ENCODE measurements at regions not wholly inside any gene's neighbourhood (a gene's known extent, or its start where the extent isn't known, plus 50 kb on each side); places are given as distances from the start of the nearest gene placed in this dataset.

DNA sequence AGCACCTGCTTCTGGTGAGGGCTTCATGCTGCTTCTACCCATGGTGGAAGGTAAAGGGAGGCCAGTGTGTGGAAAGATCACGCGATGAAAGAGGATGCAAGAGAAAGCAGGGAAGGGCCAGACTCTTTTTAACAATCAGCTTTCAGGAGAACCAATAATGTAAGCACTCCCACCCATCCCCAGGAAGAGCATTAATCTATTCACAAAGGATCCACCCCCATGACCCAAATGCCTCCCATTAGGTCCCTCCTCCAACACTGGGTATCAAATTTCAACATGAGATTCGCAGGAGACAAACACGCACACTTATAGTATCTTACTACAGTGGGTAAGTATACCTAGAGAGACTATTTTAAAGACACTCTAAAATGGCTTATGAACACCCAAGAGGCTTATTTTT, 80.5 kb upstream of the TMCC3 start:
- Histone ChIP-seq H3K9me3 (ENCODE audit: control insufficient read depth, insufficient read depth, low read length) (peaks cover 7% of the 10 kb centered on the region; the same call in 1 of the 2 replicates), H3K9ac (ENCODE audit: low read depth, low read length) (no peak overlapping the region), H3K36me3 (ENCODE audit: insufficient read depth, low read length) (no peaks in the 10 kb centered on the region), H3K4me1 (ENCODE audit: insufficient read depth, low read length) (no peaks in the 10 kb centered on the region)

DNA sequence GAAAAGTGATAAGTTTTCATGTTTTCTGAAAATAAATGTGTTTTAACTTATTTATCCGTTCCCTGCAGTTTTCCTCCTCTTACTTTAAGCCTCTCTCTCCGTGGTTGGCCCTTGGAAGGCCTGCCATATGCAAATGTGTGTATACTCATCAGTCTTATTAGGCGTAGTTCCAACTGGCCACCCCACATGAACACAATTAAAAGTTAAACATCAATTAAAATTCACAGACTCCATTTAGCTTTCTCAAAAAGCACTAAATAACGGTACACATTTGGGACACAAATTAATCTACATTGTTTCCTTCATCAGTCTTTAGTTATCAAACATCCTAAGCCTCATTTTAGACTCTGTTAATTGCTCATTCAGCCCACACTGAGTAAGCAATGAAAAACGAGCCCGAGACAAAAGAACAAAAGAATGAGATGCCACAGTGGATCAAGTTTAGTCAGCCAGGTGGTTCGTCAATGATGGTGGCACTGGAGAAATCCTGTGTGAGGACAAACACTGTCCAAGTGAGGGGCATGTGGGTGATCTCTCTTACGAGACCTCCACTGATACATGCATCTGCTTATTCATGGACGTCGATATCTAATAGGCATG, 76.0 kb upstream of the TMCC3 start:
- H3K4me1 ChIP-seq (ENCODE audit: insufficient read depth, low read length) = no peaks in the 10 kb centered on the region
- H3K9me3 ChIP-seq (ENCODE audit: control insufficient read depth, insufficient read depth, low read length) = peaks cover 7% of the 10 kb centered on the region; the same call in 1 of the 2 replicates
- H3K36me3 ChIP-seq (ENCODE audit: insufficient read depth, low read length) = no peaks in the 10 kb centered on the region
- H3K9ac ChIP-seq (ENCODE audit: low read depth, low read length) = no peak overlapping the region

DNA sequence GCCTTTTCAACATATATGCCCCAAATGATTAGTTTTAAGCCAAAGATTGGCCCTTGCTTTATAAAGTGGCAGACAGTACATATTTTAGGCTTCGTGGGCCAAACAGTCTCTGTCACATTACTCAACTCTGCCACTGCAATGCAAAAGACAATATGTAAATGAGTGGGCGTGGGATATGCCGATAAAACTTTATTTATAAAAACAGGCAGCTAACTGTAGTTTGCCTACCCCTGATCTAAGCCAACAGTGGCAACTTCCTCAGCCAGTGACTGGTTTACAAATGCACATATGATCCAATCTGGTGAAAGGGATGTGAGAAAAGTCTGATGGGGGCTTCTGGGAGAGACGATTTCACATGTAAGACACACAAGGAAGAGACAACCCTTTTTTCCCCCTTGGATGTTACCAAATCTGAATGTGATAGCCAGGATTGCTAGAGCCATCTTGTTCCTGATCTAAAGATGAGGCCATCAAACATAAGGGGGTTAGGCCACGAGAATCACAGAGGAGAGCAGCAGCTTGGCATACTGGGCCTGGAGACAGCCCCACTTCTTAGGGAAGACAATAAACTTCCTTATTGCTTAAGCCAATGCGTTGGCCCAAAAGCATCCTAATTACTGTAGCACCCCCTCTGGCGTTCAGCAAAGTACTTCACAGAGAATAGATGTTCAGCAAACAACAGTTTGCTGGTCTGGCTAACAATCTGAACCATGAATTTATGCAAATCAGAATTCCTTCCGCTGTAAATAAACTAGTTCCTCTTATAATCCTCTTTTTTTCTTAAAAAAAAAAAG, 75.2 kb upstream of the TMCC3 start:
- no peak overlapping the region for H3K9ac ChIP-seq (ENCODE audit: low read depth, low read length)
- H3K4me1 ChIP-seq (ENCODE audit: insufficient read depth, low read length) = no peaks in the 10 kb centered on the region
- H3K36me3 ChIP-seq (ENCODE audit: insufficient read depth, low read length) = no peaks in the 10 kb centered on the region
- H3K9me3 ChIP-seq (ENCODE audit: control insufficient read depth, insufficient read depth, low read length) = peaks cover 7% of the 10 kb centered on the region; the same call in 1 of the 2 replicates

DNA sequence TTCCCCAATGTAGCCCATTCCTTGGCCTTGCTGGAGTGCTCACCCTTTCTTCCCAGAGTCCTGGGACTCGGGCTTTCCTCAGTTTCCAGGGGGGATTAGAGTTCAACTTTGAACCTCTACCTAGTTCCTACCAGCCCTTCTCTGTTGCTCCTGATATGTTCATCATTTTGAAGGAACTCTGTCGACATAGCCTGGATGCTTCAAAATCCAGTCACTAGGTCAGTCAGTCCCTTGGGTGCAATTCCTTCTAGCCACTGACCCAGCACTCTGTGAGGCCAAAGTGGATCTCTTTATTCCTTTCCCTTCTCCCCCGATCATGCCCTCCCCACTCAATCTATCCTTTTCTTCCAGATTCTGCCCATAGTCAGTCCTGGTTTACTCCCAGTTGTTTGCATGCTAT, 72.3 kb upstream of the TMCC3 start:
- H3K36me3 ChIP-seq (ENCODE audit: insufficient read depth, low read length) = no peaks in the 10 kb centered on the region
- 0 out of 2 replicates have a peak, but pooled peaks cover 4% of the 10 kb centered on the region for H3K4me1 ChIP-seq (ENCODE audit: insufficient read depth, low read length)
- no peak overlapping the region for H3K9ac ChIP-seq (ENCODE audit: low read depth, low read length)
- H3K9me3 ChIP-seq (ENCODE audit: control insufficient read depth, insufficient read depth, low read length) = no peaks in the 10 kb centered on the region

DNA sequence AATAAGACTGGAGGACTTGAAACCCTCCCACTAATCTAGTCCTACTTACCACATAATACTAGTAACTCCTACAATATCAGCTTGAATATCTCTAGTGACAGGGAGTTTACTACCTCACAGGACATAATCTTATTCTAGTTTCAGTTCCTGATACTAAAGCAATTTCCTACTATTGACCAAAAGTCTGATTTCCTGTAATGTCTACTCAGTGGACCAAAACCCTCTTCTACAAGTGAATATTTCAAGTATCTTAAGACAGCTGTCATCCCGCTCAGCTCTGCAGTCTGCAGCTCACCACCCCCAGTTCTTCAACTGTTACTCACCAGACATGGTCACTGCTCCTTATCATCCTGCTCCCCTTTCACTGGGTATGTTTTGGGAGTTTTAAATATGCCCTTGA, 70.8 kb upstream of the TMCC3 start:
- Histone ChIP-seq H3K9ac (ENCODE audit: low read depth, low read length) (no peak overlapping the region), H3K36me3 (ENCODE audit: insufficient read depth, low read length) (no peaks in the 10 kb centered on the region), H3K9me3 (ENCODE audit: control insufficient read depth, insufficient read depth, low read length) (no peaks in the 10 kb centered on the region), H3K4me1 (ENCODE audit: insufficient read depth, low read length) (0 out of 2 replicates have a peak, but pooled peaks cover 4% of the 10 kb centered on the region)

DNA sequence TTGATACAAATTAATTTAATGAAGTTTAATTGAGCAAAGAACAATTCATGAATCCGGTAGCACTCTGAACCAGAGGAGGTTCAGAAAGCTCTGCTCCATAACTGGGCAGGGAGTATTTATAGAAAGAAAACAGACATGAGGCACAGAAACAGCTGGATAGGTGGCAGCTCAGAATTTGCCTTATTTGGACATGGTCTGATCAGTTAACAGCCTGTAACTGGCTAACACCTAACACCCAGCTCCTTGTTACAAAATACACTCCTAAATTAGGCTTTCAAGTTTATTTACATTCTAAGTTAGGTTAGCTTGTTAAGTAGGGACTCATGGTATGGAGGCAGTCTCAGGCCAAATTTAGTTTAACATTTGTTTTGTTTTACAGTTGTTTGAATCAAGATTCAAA, 67.8 kb upstream of the TMCC3 start:
- H3K4me1 ChIP-seq (ENCODE audit: insufficient read depth, low read length) = 0 out of 2 replicates have a peak, but pooled peaks cover 4% of the 10 kb centered on the region

DNA sequence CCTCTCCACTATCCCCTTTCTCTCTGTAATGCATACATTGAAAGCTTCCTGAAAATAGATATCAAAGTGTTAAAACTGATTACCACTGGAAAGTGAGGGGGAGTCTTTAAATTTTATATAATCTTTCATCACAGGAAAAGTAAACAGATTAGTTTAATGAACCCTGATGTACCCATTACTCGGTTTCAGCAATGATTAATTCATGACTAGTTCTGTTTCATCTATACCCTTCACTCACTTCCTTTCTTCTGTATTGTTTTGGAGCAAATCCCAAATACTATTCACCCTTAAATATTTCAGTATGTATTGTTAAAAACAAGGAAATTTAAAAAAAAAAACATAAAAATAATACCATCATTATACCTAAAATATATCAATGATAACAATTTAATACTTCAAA, 67.3 kb upstream of the TMCC3 start:
- no peaks in the 10 kb centered on the region for H3K9me3 ChIP-seq (ENCODE audit: control insufficient read depth, insufficient read depth, low read length)
- 0 out of 2 replicates have a peak, but pooled peaks cover 4% of the 10 kb centered on the region for H3K4me1 ChIP-seq (ENCODE audit: insufficient read depth, low read length)
- H3K36me3 ChIP-seq (ENCODE audit: insufficient read depth, low read length) = no peaks in the 10 kb centered on the region

More for the DNA sequence above, 67.8 kb upstream of the TMCC3 start:
- Histone ChIP-seq H3K9me3 (ENCODE audit: control insufficient read depth, insufficient read depth, low read length) (no peaks in the 10 kb centered on the region), H3K36me3 (ENCODE audit: insufficient read depth, low read length) (no peaks in the 10 kb centered on the region), H3K9ac (ENCODE audit: low read depth, low read length) (no peak overlapping the region)

DNA sequence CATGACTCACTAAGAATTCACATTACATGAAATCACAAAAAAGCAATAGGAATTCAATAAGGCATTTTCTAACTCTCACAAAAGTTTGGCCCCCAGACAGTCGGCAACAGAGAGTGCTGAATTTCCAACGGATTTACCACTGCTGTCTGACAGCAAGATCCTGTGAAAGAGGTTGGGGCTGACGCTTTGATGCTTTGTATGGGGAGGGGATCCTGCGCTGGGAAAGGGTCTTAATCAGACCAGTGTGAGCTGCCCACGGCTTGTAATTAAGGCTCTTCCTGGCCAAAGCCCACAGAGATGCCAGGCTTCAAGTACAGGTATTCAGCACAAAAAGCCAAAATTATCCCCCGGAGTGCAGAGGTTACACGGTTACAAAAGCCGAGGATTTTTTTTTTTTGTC, 66.8 kb upstream of the TMCC3 start:
- no peak overlapping the region for H3K9ac ChIP-seq (ENCODE audit: low read depth, low read length)
- no peaks in the 10 kb centered on the region for H3K9me3 ChIP-seq (ENCODE audit: control insufficient read depth, insufficient read depth, low read length)
- 0 out of 2 replicates have a peak, but pooled peaks cover 4% of the 10 kb centered on the region for H3K4me1 ChIP-seq (ENCODE audit: insufficient read depth, low read length)
- H3K36me3 ChIP-seq (ENCODE audit: insufficient read depth, low read length) = no peaks in the 10 kb centered on the region

More for the DNA sequence above, 67.3 kb upstream of the TMCC3 start:
- H3K9ac ChIP-seq (ENCODE audit: low read depth, low read length) = no peak overlapping the region

DNA sequence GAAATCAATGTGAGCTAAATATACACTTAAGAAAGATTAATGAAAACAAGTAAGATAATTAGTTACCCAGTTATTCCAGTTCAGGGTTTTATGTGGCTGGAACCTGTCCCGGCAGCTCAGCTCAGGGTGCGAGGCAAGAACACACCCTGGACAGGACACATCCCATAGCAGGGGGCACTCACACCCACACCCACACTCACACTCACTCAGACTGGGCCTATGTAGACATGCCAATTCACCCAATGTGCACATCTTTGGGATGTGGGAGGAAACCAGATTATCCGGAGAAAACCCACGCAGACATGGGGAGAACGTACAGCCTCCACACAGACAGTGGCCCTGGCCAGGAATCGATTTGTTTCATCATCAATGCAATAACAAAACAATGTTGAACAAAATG, 66.0 kb upstream of the TMCC3 start:
- Histone ChIP-seq H3K9ac (ENCODE audit: low read depth, low read length) (no peak overlapping the region), H3K36me3 (ENCODE audit: insufficient read depth, low read length) (no peaks in the 10 kb centered on the region), H3K9me3 (ENCODE audit: control insufficient read depth, insufficient read depth, low read length) (no peaks in the 10 kb centered on the region), H3K4me1 (ENCODE audit: insufficient read depth, low read length) (0 out of 2 replicates have a peak, but pooled peaks cover 4% of the 10 kb centered on the region)

DNA sequence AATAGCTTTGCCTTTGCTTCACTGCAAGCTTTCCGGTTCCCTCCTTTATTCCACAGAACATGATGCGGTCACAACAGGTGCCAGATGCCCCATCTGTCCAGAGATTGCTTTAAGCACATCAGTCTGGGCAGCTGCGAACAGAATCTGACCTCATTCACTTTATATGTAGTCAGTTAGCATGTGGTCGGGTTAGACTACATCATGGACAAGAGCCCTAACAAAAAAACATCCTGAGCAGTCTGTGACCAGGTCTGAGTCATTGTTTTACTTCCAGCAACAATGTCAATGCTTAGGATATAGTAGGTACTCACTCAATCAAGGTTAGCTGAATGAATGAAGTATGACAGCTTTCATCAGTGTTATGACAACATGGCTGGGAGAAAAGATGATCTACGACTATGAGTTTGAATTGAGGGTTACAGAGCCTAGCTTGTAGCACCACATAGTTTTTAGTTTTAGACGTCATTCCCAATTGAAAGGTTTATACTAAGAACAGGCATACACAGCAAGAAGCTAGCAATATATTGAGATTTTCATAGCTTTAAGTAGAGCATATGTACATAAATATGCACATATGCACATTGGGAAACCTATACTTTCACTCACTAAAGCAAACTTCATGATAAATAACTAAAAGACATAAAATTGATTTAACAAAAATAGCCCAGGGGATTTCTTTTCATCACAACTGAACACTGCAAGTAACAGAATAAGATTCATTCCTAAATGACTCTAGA, 64.2 kb upstream of the TMCC3 start:
- 0 out of 2 replicates have a peak, but pooled peaks cover 4% of the 10 kb centered on the region for H3K4me1 ChIP-seq (ENCODE audit: insufficient read depth, low read length)
- H3K9ac ChIP-seq (ENCODE audit: low read depth, low read length) = no peak overlapping the region
- no peaks in the 10 kb centered on the region for H3K9me3 ChIP-seq (ENCODE audit: control insufficient read depth, insufficient read depth, low read length)
- H3K36me3 ChIP-seq (ENCODE audit: insufficient read depth, low read length) = no peaks in the 10 kb centered on the region

DNA sequence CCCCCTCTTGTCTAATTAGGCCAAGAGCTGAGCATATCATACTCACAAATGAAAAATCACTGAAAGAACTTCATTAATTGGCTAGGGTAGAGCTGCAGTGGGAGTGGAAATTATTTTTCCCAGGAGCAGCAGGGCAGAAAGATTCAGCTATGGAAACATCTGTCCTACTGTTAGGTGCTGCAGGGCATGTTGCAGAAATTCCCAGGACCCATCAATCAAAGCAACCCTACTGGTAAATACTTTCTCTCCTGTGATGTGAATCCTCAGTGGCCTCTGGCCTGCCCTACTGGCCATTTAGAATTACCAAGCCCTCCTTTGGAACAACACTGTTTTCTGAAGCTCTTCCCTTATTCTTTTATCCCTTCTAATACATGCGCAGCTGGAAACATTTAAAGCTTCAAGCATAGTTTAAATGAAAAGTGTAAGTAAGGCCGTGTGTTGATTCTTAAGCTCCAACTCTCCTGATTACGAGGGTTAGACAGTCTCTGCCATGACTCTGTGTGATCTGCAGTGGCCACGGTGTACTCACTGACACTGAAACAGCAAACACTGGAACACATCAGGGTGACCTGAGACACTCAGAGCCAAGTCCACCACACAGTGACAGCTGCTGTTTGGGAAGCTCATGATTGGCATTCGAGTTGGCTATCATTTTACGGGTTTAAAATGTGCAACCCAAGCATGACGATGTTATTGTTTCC, 62.6 kb upstream of the TMCC3 start:
- no peaks in the 10 kb centered on the region for H3K36me3 ChIP-seq (ENCODE audit: insufficient read depth, low read length)
- H3K9me3 ChIP-seq (ENCODE audit: control insufficient read depth, insufficient read depth, low read length) = no peaks in the 10 kb centered on the region
- H3K4me1 ChIP-seq (ENCODE audit: insufficient read depth, low read length) = 0 out of 2 replicates have a peak, but pooled peaks cover under 1% of the 10 kb centered on the region
- no peak overlapping the region for H3K9ac ChIP-seq (ENCODE audit: low read depth, low read length)

DNA sequence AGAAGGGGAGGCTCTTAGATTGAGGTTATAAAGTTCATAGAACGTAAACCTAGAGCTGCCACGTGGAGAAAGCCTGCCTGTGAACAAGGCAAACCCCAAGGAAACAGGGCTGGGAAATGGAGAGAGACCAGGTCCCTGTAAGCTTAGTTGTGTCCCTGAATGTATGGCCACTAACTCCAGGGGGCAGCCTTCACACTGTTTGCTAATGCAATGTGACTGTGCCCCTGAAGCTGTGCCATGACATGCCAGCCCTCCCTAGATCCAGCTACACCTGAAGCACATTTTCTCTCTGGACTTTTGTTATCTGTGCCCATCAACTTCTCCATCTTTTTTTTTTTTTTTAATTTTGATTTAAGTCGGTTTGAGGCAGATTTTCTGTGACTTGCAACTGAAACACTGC, 60.6 kb upstream of the TMCC3 start:
- Histone ChIP-seq H3K36me3 (ENCODE audit: insufficient read depth, low read length) (no peaks in the 10 kb centered on the region), H3K9me3 (ENCODE audit: control insufficient read depth, insufficient read depth, low read length) (no peaks in the 10 kb centered on the region), H3K9ac (ENCODE audit: low read depth, low read length) (no peak overlapping the region), H3K4me1 (ENCODE audit: insufficient read depth, low read length) (no peaks in the 10 kb centered on the region)

DNA sequence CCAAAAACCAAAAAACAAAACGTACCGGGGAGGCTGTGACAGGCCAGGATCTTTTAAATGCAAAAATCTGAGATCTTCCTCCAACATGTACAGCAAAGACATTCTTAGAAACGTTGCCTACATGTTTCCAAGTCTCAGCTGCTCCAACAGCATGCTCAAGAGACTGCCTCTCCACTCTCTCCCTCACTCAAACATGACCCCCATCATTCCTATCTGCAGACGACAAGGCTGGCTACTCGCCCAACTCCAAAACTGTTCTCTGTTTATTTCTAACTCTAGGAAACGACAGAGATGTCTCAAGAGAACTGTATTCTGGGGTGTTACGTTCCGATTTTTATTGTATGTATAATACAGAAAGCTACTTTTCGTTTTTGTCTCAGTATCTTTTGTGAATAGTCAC, 57.5 kb upstream of the TMCC3 start:
- Histone ChIP-seq H3K36me3 (ENCODE audit: insufficient read depth, low read length) (no peaks in the 10 kb centered on the region), H3K4me1 (ENCODE audit: insufficient read depth, low read length) (no peaks in the 10 kb centered on the region), H3K9ac (ENCODE audit: low read depth, low read length) (no peak overlapping the region), H3K9me3 (ENCODE audit: control insufficient read depth, insufficient read depth, low read length) (no peaks in the 10 kb centered on the region)

DNA sequence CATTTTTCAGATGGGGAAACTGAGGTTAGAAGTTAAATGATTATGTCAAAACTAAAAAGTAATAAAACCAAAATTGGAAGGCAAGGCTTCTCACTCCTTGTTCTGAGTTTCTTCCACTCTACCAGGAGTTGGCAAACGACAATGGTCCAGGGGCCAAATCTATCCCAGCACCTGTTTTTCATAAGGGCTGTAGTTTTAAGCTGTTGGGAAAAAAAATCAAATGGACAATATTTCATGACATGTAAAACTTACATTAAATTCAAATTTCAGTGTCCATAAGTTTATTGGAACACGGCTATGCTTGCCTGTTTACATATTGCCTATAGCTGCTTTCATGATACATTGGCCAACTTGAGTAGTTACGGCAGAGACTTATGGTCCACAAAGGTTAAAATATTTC, 56.7 kb upstream of the TMCC3 start:
- Histone ChIP-seq H3K4me1 (ENCODE audit: insufficient read depth, low read length) (no peaks in the 10 kb centered on the region), H3K9me3 (ENCODE audit: control insufficient read depth, insufficient read depth, low read length) (no peaks in the 10 kb centered on the region), H3K9ac (ENCODE audit: low read depth, low read length) (no peak overlapping the region), H3K36me3 (ENCODE audit: insufficient read depth, low read length) (no peaks in the 10 kb centered on the region)
